ENCODE measurements at regions not wholly inside any gene's neighbourhood (a gene's known extent, or its start where the extent isn't known, plus 50 kb on each side); places are given as distances from the start of the nearest gene placed in this dataset.

GRCh38 chr1:194809665-194810064 is 1623.3 kb upstream of the B3GALT2 start:
- TF ChIP-seq CTCF (IDR thresholded peaks at IDR 0.05; ENCODE audit: borderline replicate concordance, extremely low read depth, low read length, poor library complexity, severe bottlenecking) = no peak
- TF ChIP-seq EZH2 (IDR thresholded peaks at IDR 0.05; ENCODE audit: borderline replicate concordance, low read depth, low read length, severe bottlenecking) = no peak
